GM12891 (cell line): ENCODE measurements at regions not wholly inside any gene's neighbourhood (a gene's known extent, or its start where the extent isn't known, plus 50 kb on each side); places are given as distances from the start of the nearest gene placed in this dataset.

Experiments
- PAX5 ChIP-seq: IDR thresholded peaks from 2 replicates; pipeline ENCODE4 v1.6.1; 2011; ENCODE audit warnings: low read length, moderate library complexity, mild to moderate bottlenecking; ENCODE audit not compliant: insufficient read depth, severe bottlenecking
- POLR2A ChIP-seq: IDR thresholded peaks from 2 replicates; pipeline ENCODE4 v1.6.1; 2011; ENCODE audit warnings: low read depth, low read length, control low read depth
- POLR2AphosphoS5 ChIP-seq: IDR thresholded peaks from 2 replicates; pipeline ENCODE4 v1.6.1; 2011; ENCODE audit warnings: low read depth, low read length, control low read depth
- POU2F2 ChIP-seq: IDR thresholded peaks from 2 replicates; pipeline ENCODE4 v1.6.1; 2011; ENCODE audit warnings: low read depth, mild to moderate bottlenecking, control low read depth, low read length, moderate library complexity
- SPI1 ChIP-seq: IDR thresholded peaks from 2 replicates; pipeline ENCODE4 v1.6.1; 2011; ENCODE audit warnings: low read depth, low read length, control low read depth
- TAF1 ChIP-seq: IDR thresholded peaks from 2 replicates; pipeline ENCODE4 v1.6.1; 2011; ENCODE audit warnings: low read depth, low read length, control low read depth

- TF ChIP-seq PAX5 (no peak), POLR2AphosphoS5 (no peak), POLR2A (no peak), SPI1 (no peak), TAF1 (no peak), POU2F2 (no peak)
Measured at GRCh38 chr11:116535120-116535519, 237.7 kb downstream of the BUD13 start.
